MM.1S (cell line): ENCODE measurements at regions not wholly inside any gene's neighbourhood (a gene's known extent, or its start where the extent isn't known, plus 50 kb on each side); places are given as distances from the start of the nearest gene placed in this dataset.

Experiments used
- DNase-seq: peaks from one replicate; pipeline ENCODE4 v3.0.0-alpha.2; 2015
- H2AFZ ChIP-seq: fragments of 300-600 bp; sonication (generic); 2 replicates; pipeline ENCODE4 v1.6.0; 2016; ENCODE audit warnings: antibody characterized with exemption, low read length
- H3F3A ChIP-seq: fragments of 300-600 bp; sonication (generic); 2 replicates; pipeline ENCODE4 v1.6.1; 2016; ENCODE audit warnings: mild to moderate bottlenecking, antibody characterized with exemption, low read length, moderate library complexity, mixed read lengths; ENCODE audit not compliant: insufficient read depth
- H3K27ac ChIP-seq: fragments of 300-600 bp; sonication (generic); 2 replicates; pipeline ENCODE4 v1.5.1; 2016; ENCODE audit warnings: mild to moderate bottlenecking, low read length
- H3K27me3 ChIP-seq: fragments of 300-600 bp; sonication (generic); replicated peaks from 2 replicates; pipeline ENCODE4 v1.6.0; 2016; ENCODE audit warnings: low read length; ENCODE audit not compliant: insufficient read depth
- H3K36me3 ChIP-seq: fragments of 300-600 bp; sonication (generic); replicated peaks from 2 replicates; pipeline ENCODE4 v1.6.1; 2016; ENCODE audit warnings: mild to moderate bottlenecking, low read length, mixed read lengths; ENCODE audit not compliant: insufficient read depth
- H3K4me1 ChIP-seq: fragments of 300-600 bp; sonication (generic); 2 replicates; pipeline ENCODE4 v1.6.1; 2016; ENCODE audit warnings: low read length, mixed read lengths
- H3K4me2 ChIP-seq: fragments of 300-600 bp; sonication (generic); 2 replicates; pipeline ENCODE4 v1.6.0; 2016; ENCODE audit warnings: low read depth, low read length
- H3K4me3 ChIP-seq: fragments of 300-600 bp; sonication (generic); 2 replicates; pipeline ENCODE4 v1.5.1; 2016; ENCODE audit warnings: low read length, mixed read lengths
- H3K79me2 ChIP-seq: fragments of 300-600 bp; sonication (generic); 2 replicates; pipeline ENCODE4 v1.6.1; 2016; ENCODE audit warnings: mixed run types, low read length, mixed read lengths
- H3K9ac ChIP-seq: fragments of 300-600 bp; sonication (generic); 2 replicates; pipeline ENCODE4 v1.6.1; 2016; ENCODE audit warnings: low read length, mixed read lengths
- H3K9me2 ChIP-seq: fragments of 300-600 bp; sonication (generic); replicated peaks from 2 replicates; pipeline ENCODE4 v1.6.1; 2016; ENCODE audit warnings: mild to moderate bottlenecking, low read length, mixed read lengths; ENCODE audit not compliant: insufficient read depth
- H3K9me3 ChIP-seq: fragments of 300-600 bp; sonication (generic); replicated peaks from 2 replicates; pipeline ENCODE4 v1.6.1; 2016; ENCODE audit warnings: mild to moderate bottlenecking, low read length, mixed read lengths; ENCODE audit not compliant: insufficient read depth
- H4K20me1 ChIP-seq: fragments of 300-600 bp; sonication (generic); 2 replicates; pipeline ENCODE4 v1.6.1; 2016; ENCODE audit warnings: mild to moderate bottlenecking, low read length, moderate library complexity, mixed read lengths; ENCODE audit not compliant: insufficient read depth
- EZH2 ChIP-seq: fragments of 300-600 bp; sonication (generic); optimal IDR thresholded peaks from 2 replicates; pipeline ENCODE3; 2017; ENCODE audit warnings: low read depth, mild to moderate bottlenecking, antibody characterized with exemption, low read length, mixed read lengths
- EZH2phosphoT487 ChIP-seq: fragments of 300-600 bp; sonication (generic); IDR thresholded peaks from 2 replicates; pipeline ENCODE4 v1.6.1; 2018; ENCODE audit warnings: antibody characterized with exemption, low read length
- TF ChIP-seq, protein P1 (sequence below): fragments of 300-600 bp; sonication (generic); IDR thresholded peaks from 2 replicates; pipeline ENCODE4 v1.5.1; 2016; ENCODE audit warnings: antibody characterized with exemption, low read length, mixed read lengths

DNA sequence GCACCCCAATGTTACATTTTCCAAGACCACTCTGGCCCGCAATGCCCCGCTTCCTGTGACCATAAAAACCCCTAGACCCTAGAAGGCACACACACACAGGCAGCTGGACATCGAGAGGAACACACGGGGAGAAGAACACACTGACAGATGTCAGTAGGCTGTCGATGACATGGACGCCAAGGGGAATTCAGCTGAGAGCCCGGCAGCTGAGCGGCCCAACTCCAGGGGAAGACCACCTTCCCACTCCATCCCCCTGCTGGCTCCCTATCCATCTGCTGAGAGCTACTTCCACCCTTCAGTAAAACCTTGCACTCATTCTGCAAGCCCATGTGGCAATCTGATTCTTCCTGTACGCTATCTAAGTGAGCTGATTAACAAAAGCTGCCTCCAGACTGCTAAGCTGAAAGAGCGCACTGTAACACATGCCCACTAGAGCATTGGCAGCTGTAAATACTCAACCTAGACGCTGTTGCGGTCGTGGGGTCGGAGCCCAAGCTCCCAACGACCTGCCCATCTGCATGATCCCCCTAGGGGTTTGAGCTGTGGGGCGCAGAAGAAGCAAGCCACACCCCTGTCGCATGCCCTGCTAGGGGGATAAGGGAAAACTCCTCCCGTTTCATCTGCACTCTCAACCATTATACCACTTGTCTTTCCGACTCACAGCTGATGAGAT lies 843.6 kb upstream of the POT1 start:
- Histone ChIP-seq H3K9me2 (no peaks in the 10 kb centered on the region), H3K4me3 (no peak overlapping the region), H3K36me3 (no peaks in the 10 kb centered on the region), H2AFZ (no peak overlapping the region), H3K79me2 (no peaks in the 10 kb centered on the region), H3K9me3 (no peaks in the 10 kb centered on the region), H3K4me1 (no peaks in the 10 kb centered on the region), H3K27ac (no peak overlapping the region), H3K4me2 (no peak overlapping the region), H3K9ac (no peak overlapping the region), H3F3A (no peaks in the 10 kb centered on the region), H3K27me3 (no peaks in the 10 kb centered on the region), H4K20me1 (no peaks in the 10 kb centered on the region)
- TF ChIP-seq, protein P1, sequence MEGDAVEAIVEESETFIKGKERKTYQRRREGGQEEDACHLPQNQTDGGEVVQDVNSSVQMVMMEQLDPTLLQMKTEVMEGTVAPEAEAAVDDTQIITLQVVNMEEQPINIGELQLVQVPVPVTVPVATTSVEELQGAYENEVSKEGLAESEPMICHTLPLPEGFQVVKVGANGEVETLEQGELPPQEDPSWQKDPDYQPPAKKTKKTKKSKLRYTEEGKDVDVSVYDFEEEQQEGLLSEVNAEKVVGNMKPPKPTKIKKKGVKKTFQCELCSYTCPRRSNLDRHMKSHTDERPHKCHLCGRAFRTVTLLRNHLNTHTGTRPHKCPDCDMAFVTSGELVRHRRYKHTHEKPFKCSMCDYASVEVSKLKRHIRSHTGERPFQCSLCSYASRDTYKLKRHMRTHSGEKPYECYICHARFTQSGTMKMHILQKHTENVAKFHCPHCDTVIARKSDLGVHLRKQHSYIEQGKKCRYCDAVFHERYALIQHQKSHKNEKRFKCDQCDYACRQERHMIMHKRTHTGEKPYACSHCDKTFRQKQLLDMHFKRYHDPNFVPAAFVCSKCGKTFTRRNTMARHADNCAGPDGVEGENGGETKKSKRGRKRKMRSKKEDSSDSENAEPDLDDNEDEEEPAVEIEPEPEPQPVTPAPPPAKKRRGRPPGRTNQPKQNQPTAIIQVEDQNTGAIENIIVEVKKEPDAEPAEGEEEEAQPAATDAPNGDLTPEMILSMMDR, result no peak
- TF ChIP-seq EZH2phosphoT487 (no peak), EZH2 (no peak)
- no peak for DNase-seq

DNA sequence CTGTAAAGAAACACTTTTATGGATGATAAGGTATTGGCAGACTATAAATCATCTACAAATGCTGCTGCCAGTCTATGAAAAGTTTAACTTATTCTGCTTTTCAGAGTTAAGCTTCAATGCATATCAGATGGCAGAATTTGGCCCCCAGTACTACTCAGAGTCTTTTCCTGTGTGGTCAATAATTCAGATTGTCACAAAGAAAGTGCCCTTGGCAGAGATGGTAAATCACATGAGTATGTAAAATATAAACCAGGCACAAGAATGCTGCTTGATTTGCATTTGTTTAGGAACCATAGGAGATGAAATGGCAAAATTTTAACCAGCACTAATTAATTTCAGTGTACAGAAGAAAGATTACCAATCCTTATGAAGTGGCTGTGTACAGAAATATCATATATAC lies 818.3 kb upstream of the POT1 start:
- no peak overlapping the region for H3K4me3 ChIP-seq
- no peak overlapping the region for H3K9ac ChIP-seq
- H3K4me2 ChIP-seq, result no peak overlapping the region
- no peak overlapping the region for H2AFZ ChIP-seq
- no peaks in the 10 kb centered on the region for H3K36me3 ChIP-seq
- no peaks in the 10 kb centered on the region for H3K9me3 ChIP-seq
- no peak overlapping the region for H3K27ac ChIP-seq
- no peaks in the 10 kb centered on the region for H4K20me1 ChIP-seq
- H3K9me2 ChIP-seq, result no peaks in the 10 kb centered on the region
- TF ChIP-seq, protein P1, result no peak
- TF ChIP-seq EZH2, result no peak
- no peaks in the 10 kb centered on the region for H3F3A ChIP-seq
- H3K4me1 ChIP-seq, result no peaks in the 10 kb centered on the region
- no peaks in the 10 kb centered on the region for H3K79me2 ChIP-seq
- no peaks in the 10 kb centered on the region for H3K27me3 ChIP-seq
- DNase-seq, result no peak

DNA sequence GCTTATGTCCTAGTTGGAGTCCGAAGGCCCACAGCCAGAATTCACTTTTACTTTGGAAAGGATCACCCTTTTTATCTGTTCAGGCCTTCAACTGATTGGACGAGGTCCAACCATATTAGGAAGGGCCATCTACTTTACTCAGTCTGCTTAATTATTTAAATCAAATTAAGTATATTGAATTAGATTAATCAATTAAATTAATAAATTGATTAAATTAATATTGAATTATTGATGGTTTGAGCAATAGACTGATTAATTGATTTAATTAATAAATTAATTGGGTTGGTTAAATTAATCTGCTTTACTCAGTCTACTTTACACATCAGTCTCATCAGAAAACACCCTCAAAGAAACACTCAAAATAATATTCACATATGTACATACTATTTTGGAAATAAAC lies 816.9 kb upstream of the POT1 start:
- no peaks in the 10 kb centered on the region for H3K27me3 ChIP-seq
- no peaks in the 10 kb centered on the region for H3F3A ChIP-seq
- no peaks in the 10 kb centered on the region for H3K9me3 ChIP-seq
- TF ChIP-seq EZH2phosphoT487 (no peak), EZH2 (no peak)
- TF ChIP-seq, protein P1, result no peak
- no peak for DNase-seq
- H3K4me1 ChIP-seq, result no peaks in the 10 kb centered on the region
- H3K9me2 ChIP-seq, result no peaks in the 10 kb centered on the region
- H3K9ac ChIP-seq, result no peak overlapping the region
- no peaks in the 10 kb centered on the region for H3K79me2 ChIP-seq
- no peak overlapping the region for H3K4me3 ChIP-seq
- H3K36me3 ChIP-seq, result no peaks in the 10 kb centered on the region
- no peak overlapping the region for H3K27ac ChIP-seq
- H3K4me2 ChIP-seq, result no peak overlapping the region
- no peak overlapping the region for H2AFZ ChIP-seq
- no peaks in the 10 kb centered on the region for H4K20me1 ChIP-seq
